Keratinocyte (primary cell): ENCODE measurements at regions not wholly inside any gene's neighbourhood (a gene's known extent, or its start where the extent isn't known, plus 50 kb on each side); places are given as distances from the start of the nearest gene placed in this dataset.

ENCODE experiments used
- DNase-seq: peaks from one replicate; pipeline ENCODE4 v3.0.0-alpha.2; 2011; ENCODE audit warnings: low read depth, missing footprints, low spot score
- FAIRE-seq: peaks from 2 replicates; lab custom pipeline; 2011; peaks lifted over from hg19 to GRCh38; lab: Jason Lieb, UNC
- H2AFZ ChIP-seq: 2 replicates; pipeline ENCODE4 v1.6.0; 2012; ENCODE audit warnings: low read length, control low read depth, inconsistent platforms; ENCODE audit not compliant: control insufficient read depth
- H3K27ac ChIP-seq: 2 replicates; pipeline ENCODE4 v1.5.1; 2011; ENCODE audit warnings: low read length; ENCODE audit not compliant: control insufficient read depth, insufficient read depth
- H3K27me3 ChIP-seq: 3 replicates; pipeline ENCODE4 v1.6.0; 2011; ENCODE audit warnings: low read length; ENCODE audit not compliant: control insufficient read depth, insufficient read depth; ENCODE audit errors: extremely low read depth
- H3K36me3 ChIP-seq, 2 experiments: 2 replicates in 1 of 2; 3 replicates in 1 of 2; pipeline ENCODE4 v1.5.1; 2011; ENCODE audit warnings: low read length in 2 of 2, mild to moderate bottlenecking in 1 of 2; ENCODE audit not compliant: control insufficient read depth in 2 of 2, insufficient read depth in 2 of 2; ENCODE audit errors: extremely low read depth in 1 of 2
- H3K4me1 ChIP-seq: 3 replicates; pipeline ENCODE4 v1.5.1; 2011; ENCODE audit warnings: low read length; ENCODE audit not compliant: control insufficient read depth, insufficient read depth; ENCODE audit errors: extremely low read depth
- H3K4me2 ChIP-seq: 3 replicates; pipeline ENCODE4 v1.6.0; 2011; ENCODE audit warnings: low read depth, low read length; ENCODE audit not compliant: control insufficient read depth, insufficient read depth; ENCODE audit errors: extremely low read depth
- H3K4me3 ChIP-seq, 3 experiments: fragments of 200-600 bp in 1 of 3; sonication (generic) in 1 of 3; 2 replicates in 2 of 3; 3 replicates in 1 of 3; pipeline ENCODE4 v1.5.1; 2011 to 2016; ENCODE audit warnings: low read length in 3 of 3, mild to moderate bottlenecking in 3 of 3, control low read depth in 2 of 3, inconsistent platforms in 1 of 3, low read depth in 1 of 3, mixed read lengths in 1 of 3, mixed run types in 1 of 3, moderate library complexity in 1 of 3; ENCODE audit not compliant: control insufficient read depth in 2 of 3, insufficient read depth in 2 of 3; ENCODE audit errors: extremely low read depth in 1 of 3
- H3K79me2 ChIP-seq: 2 replicates; pipeline ENCODE4 v1.6.0; 2012; ENCODE audit warnings: low read length; ENCODE audit not compliant: control insufficient read depth, insufficient read depth
- H3K9ac ChIP-seq: 3 replicates; pipeline ENCODE4 v1.6.0; 2011; ENCODE audit warnings: low read length; ENCODE audit not compliant: control insufficient read depth, insufficient read depth; ENCODE audit errors: extremely low read depth
- H3K9me1 ChIP-seq: 3 replicates; pipeline ENCODE4 v1.6.0; 2011; ENCODE audit warnings: low read length; ENCODE audit not compliant: control insufficient read depth, insufficient read depth; ENCODE audit errors: extremely low read depth
- H3K9me3 ChIP-seq: 2 replicates; pipeline ENCODE4 v1.5.1; 2012; ENCODE audit warnings: low read depth, low read length; ENCODE audit not compliant: control insufficient read depth
- H4K20me1 ChIP-seq: 3 replicates; pipeline ENCODE4 v1.6.0; 2011; ENCODE audit warnings: low read length; ENCODE audit not compliant: control insufficient read depth, insufficient read depth; ENCODE audit errors: extremely low read depth
- CTCF ChIP-seq, 3 experiments: IDR thresholded peaks in 1 of 3; conservative IDR thresholded peaks in 1 of 3; optimal IDR thresholded peaks in 1 of 3; 2 replicates in 2 of 3; 3 replicates in 1 of 3; pipeline versions ENCODE3 to v1.5.1; 2011; ENCODE audit warnings: low read length in 3 of 3, mild to moderate bottlenecking in 3 of 3, moderate library complexity in 2 of 3, control low read depth in 1 of 3, inconsistent platforms in 1 of 3; ENCODE audit not compliant: insufficient read depth in 2 of 3; ENCODE audit errors: extremely low read depth in 1 of 3
- EZH2 ChIP-seq: IDR thresholded peaks from one replicate; pipeline ENCODE4 v1.6.1; 2012; ENCODE audit warnings: inconsistent platforms, mild to moderate bottlenecking, low read length, moderate library complexity
- dilution Hi-C: fragments of 300-500 bp; cut with MboI; formaldehyde crosslinking; loops from one replicate; pipeline ENCODE4 v1.7.0; 2020; ENCODE audit warnings: low sequenced_read_pairs; ENCODE audit not compliant: extremely low pct_ligation_motif_present

GRCh38 chr6:23692184-23692583 lies 433.8 kb upstream of the NRSN1 start:
- Histone ChIP-seq H3K27me3 (no peaks in the 10 kb centered on the region), H2AFZ (no peak overlapping the region), H3K9me1 (no peaks in the 10 kb centered on the region), H3K4me2 (no peak overlapping the region), H3K4me1 (no peaks in the 10 kb centered on the region), H4K20me1 (no peaks in the 10 kb centered on the region), H3K79me2 (no peaks in the 10 kb centered on the region), H3K9me3 (no peaks in the 10 kb centered on the region), H3K27ac (no peak overlapping the region), H3K4me3 (no peak overlapping the region), H3K36me3 (no peaks in the 10 kb centered on the region), H3K9ac (no peak overlapping the region)
- FAIRE-seq (no peak), DNase-seq (no peak)
- no peak for TF ChIP-seq CTCF (optimal IDR thresholded peaks at IDR 0.05 in 1 of 3, IDR thresholded peaks at IDR 0.05 in 1 of 3, conservative IDR thresholded peaks at IDR 0.05 in 1 of 3; ENCODE audit: extremely low read depth in 1 of 3, insufficient read depth in 2 of 3, low read length in 3 of 3)
- TF ChIP-seq EZH2 = no peak
- dilution Hi-C loops = no loop called here

- Histone ChIP-seq H3K4me2 (no peak overlapping the region), H3K4me1 (no peaks in the 10 kb centered on the region), H3K27ac (no peak overlapping the region), H3K79me2 (no peaks in the 10 kb centered on the region), H3K9me3 (no peaks in the 10 kb centered on the region), H3K4me3 (no peak overlapping the region), H3K36me3 (no peaks in the 10 kb centered on the region), H2AFZ (no peak overlapping the region), H3K27me3 (no peaks in the 10 kb centered on the region), H4K20me1 (no peaks in the 10 kb centered on the region), H3K9me1 (no peaks in the 10 kb centered on the region), H3K9ac (no peak overlapping the region)
- dilution Hi-C loops = no loop called here
- no peak for TF ChIP-seq EZH2
- TF ChIP-seq CTCF (optimal IDR thresholded peaks at IDR 0.05 in 1 of 3, IDR thresholded peaks at IDR 0.05 in 1 of 3, conservative IDR thresholded peaks at IDR 0.05 in 1 of 3; ENCODE audit: extremely low read depth in 1 of 3, insufficient read depth in 2 of 3, low read length in 3 of 3) = no peak
- FAIRE-seq (no peak), DNase-seq (no peak)
These were observed 429.0 kb upstream of the NRSN1 start for GRCh38 chr6:23696992-23697391.
